GM23248 (cell line): ENCODE measurements at regions not wholly inside any gene's neighbourhood (a gene's known extent, or its start where the extent isn't known, plus 50 kb on each side); places are given as distances from the start of the nearest gene placed in this dataset.

Experiments
- DNase-seq: peaks from one replicate; pipeline ENCODE4 v3.0.0-alpha.2; 2015
- H2AFZ ChIP-seq: fragments of 200-600 bp; sonication (generic); 2 replicates; pipeline ENCODE4 v1.6.1; 2016; ENCODE audit warnings: antibody characterized with exemption
- H3F3A ChIP-seq: fragments of 200-600 bp; sonication (generic); 2 replicates; pipeline ENCODE4 v1.6.1; 2016; ENCODE audit warnings: mild to moderate bottlenecking, antibody characterized with exemption, mixed run types; ENCODE audit not compliant: insufficient read depth
- H3K27ac ChIP-seq: fragments of 200-600 bp; sonication (generic); 2 replicates; pipeline ENCODE4 v1.5.1; 2016; ENCODE audit warnings: mild to moderate bottlenecking
- H3K27me3 ChIP-seq: fragments of 200-600 bp; sonication (generic); replicated peaks from 2 replicates; pipeline ENCODE4 v1.6.1; 2016; ENCODE audit warnings: mild to moderate bottlenecking; ENCODE audit not compliant: insufficient read depth
- H3K36me3 ChIP-seq: fragments of 200-600 bp; sonication (generic); 2 replicates; pipeline ENCODE4 v1.6.1; 2016; ENCODE audit warnings: low read depth, mild to moderate bottlenecking
- H3K4me1 ChIP-seq: fragments of 200-600 bp; sonication (generic); 2 replicates; pipeline ENCODE4 v1.6.1; 2016; ENCODE audit warnings: mild to moderate bottlenecking; ENCODE audit not compliant: insufficient read depth
- H3K4me2 ChIP-seq: fragments of 200-600 bp; sonication (generic); one replicate; pipeline ENCODE4 v1.6.1; 2016; ENCODE audit warnings: mild to moderate bottlenecking; ENCODE audit not compliant: unreplicated experiment
- H3K4me3 ChIP-seq: fragments of 200-600 bp; sonication (generic); 2 replicates; pipeline ENCODE4 v1.5.1; 2016; ENCODE audit warnings: mild to moderate bottlenecking
- H3K79me2 ChIP-seq: fragments of 200-600 bp; sonication (generic); 2 replicates; pipeline ENCODE4 v1.6.1; 2016; ENCODE audit warnings: mild to moderate bottlenecking; ENCODE audit not compliant: insufficient read depth
- H3K9ac ChIP-seq: fragments of 200-600 bp; sonication (generic); 2 replicates; pipeline ENCODE4 v1.6.1; 2016; ENCODE audit warnings: mild to moderate bottlenecking
- H3K9me2 ChIP-seq: fragments of 200-600 bp; sonication (generic); 2 replicates; pipeline ENCODE4 v1.6.1; 2016; ENCODE audit warnings: mixed run types, mild to moderate bottlenecking, moderate library complexity; ENCODE audit not compliant: insufficient read depth
- H3K9me3 ChIP-seq: fragments of 200-600 bp; sonication (generic); one replicate; pipeline ENCODE4 v1.6.1; 2017; ENCODE audit warnings: low read depth
- H4K20me1 ChIP-seq: fragments of 200-600 bp; sonication (generic); 2 replicates; pipeline ENCODE4 v1.6.0; 2016; ENCODE audit not compliant: insufficient read depth
- EZH2 ChIP-seq: fragments of 200-600 bp; sonication (generic); IDR thresholded peaks from 2 replicates; pipeline ENCODE4 v1.6.1; 2018; ENCODE audit warnings: antibody characterized with exemption, mild to moderate bottlenecking; ENCODE audit not compliant: insufficient read depth, poor library complexity, severe bottlenecking
- EZH2phosphoT487 ChIP-seq: fragments of 200-600 bp; sonication (generic); IDR thresholded peaks from 2 replicates; pipeline ENCODE4 v1.6.1; 2018; ENCODE audit warnings: antibody characterized with exemption, moderate library complexity, mild to moderate bottlenecking, low read depth; ENCODE audit not compliant: insufficient read depth
- WGBS, 2 experiments: methylation state at CpG; one replicate each; pipeline ENCODE4 v1.1.6; 2015 to 2017; ENCODE audit warnings: low lambda C conversion rate in 2 of 2, low coverage in 1 of 2; ENCODE audit errors: missing lambda C conversion rate in 2 of 2; 5-methylcytosine and 5-hydroxymethylcytosine counted together
- in situ Hi-C: fragments of 300-500 bp; cut with MboI; formaldehyde crosslinking; loops from 2 replicates; pipeline ENCODE4 v1.15.0; 2020

DNA sequence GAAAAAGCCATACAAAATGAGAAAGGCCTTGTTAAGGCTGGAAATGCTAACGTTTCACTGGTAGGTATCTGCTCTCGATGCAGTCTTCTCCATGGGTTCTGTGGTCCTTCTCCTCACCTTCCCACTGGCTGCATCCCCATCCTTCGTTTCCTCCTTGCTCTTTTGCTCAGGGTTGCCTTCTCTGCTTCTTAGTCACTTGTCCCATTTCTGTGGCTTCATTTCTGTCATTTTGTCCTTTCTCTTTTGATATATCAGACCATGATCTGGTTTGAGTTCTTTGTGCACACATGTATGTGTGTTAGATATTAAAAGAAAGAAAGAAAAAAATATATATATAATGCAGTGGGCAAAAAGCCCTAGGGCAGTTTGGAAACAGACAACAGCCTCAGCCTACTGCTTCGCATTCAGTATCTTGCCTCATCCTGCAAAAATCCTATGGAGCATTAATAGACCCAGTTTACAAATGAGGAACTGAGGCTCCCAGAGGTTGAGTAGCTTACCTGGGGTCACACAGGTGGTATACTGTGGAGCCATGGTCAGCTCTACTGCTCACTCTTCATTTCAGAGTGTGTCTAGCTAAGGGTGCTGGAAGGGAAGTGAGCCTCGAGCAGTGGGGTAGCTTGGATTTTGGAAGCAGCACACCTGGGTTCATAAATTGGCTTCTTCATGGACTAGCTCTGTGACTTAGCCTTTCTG, 57.6 kb upstream of the MEDAG start:
- no peaks in the 10 kb centered on the region for H3K36me3 ChIP-seq
- no peaks in the 10 kb centered on the region for H3K27me3 ChIP-seq
- H2AFZ ChIP-seq, result peak overlapping the region; percentile 2; the same call in 1 of the 2 replicates
- H3K4me3 ChIP-seq, result peak overlapping the region; percentile 5; the same call in 1 of the 2 replicates
- no peaks in the 10 kb centered on the region for H4K20me1 ChIP-seq
- no peak for DNase-seq
- H3K9me3 ChIP-seq, result no peaks in the 10 kb centered on the region
- H3K4me2 ChIP-seq, result peak overlapping the region; percentile 37
- peaks cover 52% of the 10 kb centered on the region for H3F3A ChIP-seq
- H3K9me2 ChIP-seq, result no peaks in the 10 kb centered on the region
- in situ Hi-C loops, result no loop called here
- TF ChIP-seq EZH2phosphoT487 (no peak), EZH2 (no peak)
- H3K4me1 ChIP-seq, result peaks cover 40% of the 10 kb centered on the region
- H3K27ac ChIP-seq, result peak overlapping the region; percentile 98
- H3K9ac ChIP-seq, result peak overlapping the region; percentile 82
- WGBS, 2 experiments, result 57 to 75% methylated on average over 5 of the region's 5 CpGs
- no peaks in the 10 kb centered on the region for H3K79me2 ChIP-seq

GRCh38 chr13:30849611-30850010, 56.5 kb upstream of the MEDAG start:
- Histone ChIP-seq H3K27ac (no peak overlapping the region), H3K36me3 (no peaks in the 10 kb centered on the region), H3K9me2 (no peaks in the 10 kb centered on the region), H3K4me2 (no peak overlapping the region), H4K20me1 (no peaks in the 10 kb centered on the region), H3K9me3 (no peaks in the 10 kb centered on the region), H3K4me1 (peaks cover 40% of the 10 kb centered on the region), H3F3A (peaks cover 52% of the 10 kb centered on the region), H3K9ac (no peak overlapping the region), H2AFZ (no peak overlapping the region), H3K79me2 (no peaks in the 10 kb centered on the region), H3K4me3 (no peak overlapping the region), H3K27me3 (no peaks in the 10 kb centered on the region)
- no peak for DNase-seq
- 95 to 97% methylated on average over 4 of the region's 4 CpGs for WGBS, 2 experiments
- TF ChIP-seq EZH2 (no peak), EZH2phosphoT487 (no peak)
- in situ Hi-C loops, result no loop called here

- Histone ChIP-seq H3K9ac (peak overlapping the region; percentile 51), H3K79me2 (no peaks in the 10 kb centered on the region), H3K4me3 (no peak overlapping the region), H2AFZ (no peak overlapping the region), H3K9me2 (no peaks in the 10 kb centered on the region), H3K9me3 (no peaks in the 10 kb centered on the region), H3K27me3 (no peaks in the 10 kb centered on the region), H3F3A (peaks cover 48% of the 10 kb centered on the region), H3K27ac (peak overlapping the region; percentile 86), H3K4me2 (no peak overlapping the region), H4K20me1 (no peaks in the 10 kb centered on the region), H3K4me1 (peaks cover 37% of the 10 kb centered on the region), H3K36me3 (no peaks in the 10 kb centered on the region)
- in situ Hi-C loops, result no loop called here
- peak; percentile 73 for DNase-seq
- TF ChIP-seq EZH2 (no peak), EZH2phosphoT487 (peak; percentile 80; the same call in 1 of the 2 replicates)
- 6 to 11% methylated on average over 2 of the region's 2 CpGs for WGBS, 2 experiments
Measured at GRCh38 chr13:30850204-30850866, 55.7 kb upstream of the MEDAG start.

DNA sequence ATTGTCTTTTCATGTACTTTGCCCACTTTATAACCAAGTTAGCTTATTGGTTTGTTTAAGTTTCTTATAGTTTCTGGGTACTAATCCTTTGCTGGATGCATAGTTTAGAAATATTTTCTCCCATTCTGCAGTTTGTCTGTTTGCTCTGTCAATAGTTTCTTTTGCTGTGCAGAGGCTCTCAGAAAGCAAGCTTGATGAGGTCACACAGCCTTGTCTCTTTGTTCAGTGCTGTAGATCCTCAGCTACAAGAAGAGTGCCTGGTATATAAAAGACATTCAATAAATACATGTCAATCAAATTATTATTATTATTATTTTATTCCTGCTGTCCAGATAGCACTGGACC, 55.2 kb upstream of the MEDAG start:
- Histone ChIP-seq H3K4me2 (peak overlapping the region; percentile 15), H3K9me2 (no peaks in the 10 kb centered on the region), H3K36me3 (no peaks in the 10 kb centered on the region), H3K27me3 (no peaks in the 10 kb centered on the region), H3K4me3 (no peak overlapping the region), H3F3A (peaks cover 43% of the 10 kb centered on the region), H4K20me1 (no peaks in the 10 kb centered on the region), H3K9ac (peak overlapping the region; percentile 51), H3K27ac (peak overlapping the region; percentile 86), H3K4me1 (peaks cover 32% of the 10 kb centered on the region), H3K9me3 (no peaks in the 10 kb centered on the region), H3K79me2 (no peaks in the 10 kb centered on the region), H2AFZ (no peak overlapping the region)
- TF ChIP-seq EZH2 (no peak), EZH2phosphoT487 (no peak)
- peak; percentile 61 for DNase-seq
- in situ Hi-C loops, result no loop called here

DNA sequence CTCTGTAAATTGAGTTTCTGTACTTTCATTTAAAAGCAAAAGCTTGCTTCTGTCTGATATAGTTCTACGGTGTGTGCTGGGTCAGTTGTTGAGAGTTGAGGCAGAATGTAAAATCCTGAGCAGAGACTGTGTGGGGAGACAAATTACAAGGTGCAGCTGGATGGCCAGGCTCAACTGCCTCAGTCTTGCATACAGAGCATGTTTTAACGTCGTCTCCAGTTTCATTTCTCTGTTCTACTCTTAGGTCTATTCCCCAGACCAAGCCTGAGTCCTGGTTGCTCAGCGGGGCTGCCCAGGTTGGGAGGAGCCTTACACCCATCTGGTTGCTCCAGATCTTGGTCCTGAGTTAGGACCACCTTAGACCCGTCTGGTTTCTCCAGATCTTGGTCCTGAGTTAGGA, 54.4 kb upstream of the MEDAG start:
- no peak overlapping the region for H3K9ac ChIP-seq
- WGBS, 2 experiments, result 94 to 98% methylated on average over 5 of the region's 5 CpGs
- DNase-seq, result no peak
- no peaks in the 10 kb centered on the region for H3K9me2 ChIP-seq
- peaks cover 28% of the 10 kb centered on the region for H3K4me1 ChIP-seq
- peaks cover 39% of the 10 kb centered on the region for H3F3A ChIP-seq
- H2AFZ ChIP-seq, result no peak overlapping the region
- no peak for TF ChIP-seq EZH2
- no peak for TF ChIP-seq EZH2phosphoT487
- H3K27me3 ChIP-seq, result no peaks in the 10 kb centered on the region
- H3K4me3 ChIP-seq, result no peak overlapping the region
- no peaks in the 10 kb centered on the region for H3K36me3 ChIP-seq
- no peaks in the 10 kb centered on the region for H3K79me2 ChIP-seq
- H3K9me3 ChIP-seq, result no peaks in the 10 kb centered on the region
- in situ Hi-C loops, result no loop called here
- H3K27ac ChIP-seq, result no peak overlapping the region
- H3K4me2 ChIP-seq, result no peak overlapping the region
- H4K20me1 ChIP-seq, result no peaks in the 10 kb centered on the region
